Effector memory CD8-positive, alpha-beta T cell (primary cell): ENCODE measurements at regions not wholly inside any gene's neighbourhood (a gene's known extent, or its start where the extent isn't known, plus 50 kb on each side); places are given as distances from the start of the nearest gene placed in this dataset.

Experiments used
- ATAC-seq: fragments of 150-1000 bp; cut with Tn5 transposase; replicated peaks from 2 replicates; pipeline ENCODE4 v1.10.0; 2021; ENCODE audit warnings: mild to moderate bottlenecking, moderate library complexity
- DNase-seq, 3 experiments: peaks; one replicate each; pipeline ENCODE4 v3.0.0; 2021
- H3K27ac Mint-ChIP-seq, 2 donors: one replicate each; pipeline ENCODE4 v1.8.0; 2022; ENCODE audit warnings: mild to moderate bottlenecking in 2 of 2, mixed read lengths in 2 of 2, moderate library complexity in 2 of 2
- H3K27me3 Mint-ChIP-seq, 2 donors: one replicate each; pipeline ENCODE4 v1.8.0; 2022; ENCODE audit warnings: mixed read lengths in 2 of 2
- H3K36me3 Mint-ChIP-seq: one replicate; pipeline ENCODE4 v1.8.0; 2022; ENCODE audit warnings: mild to moderate bottlenecking, moderate library complexity, mixed read lengths; ENCODE audit not compliant: insufficient read depth
- H3K4me1 Mint-ChIP-seq, 2 donors: one replicate each; pipeline ENCODE4 v1.8.0; 2022; ENCODE audit warnings: low read depth in 2 of 2, mixed read lengths in 2 of 2
- H3K4me3 Mint-ChIP-seq, 2 donors: one replicate each; pipeline ENCODE4 v1.8.0; 2022; ENCODE audit warnings: mild to moderate bottlenecking in 2 of 2, mixed read lengths in 2 of 2, moderate library complexity in 2 of 2
- H3K9me3 Mint-ChIP-seq, 2 donors: one replicate each; pipeline ENCODE4 v1.8.0; 2022; ENCODE audit warnings: mixed read lengths in 2 of 2

GRCh38 chr22:26902401-26903029, 245.1 kb downstream of the MIAT start:
- no peaks in the 10 kb centered on the region for H3K9me3 Mint-ChIP-seq
- no peaks in the 10 kb centered on the region for H3K36me3 Mint-ChIP-seq
- peak overlapping the region; percentile 61 to 68 for H3K4me3 Mint-ChIP-seq
- H3K27me3 Mint-ChIP-seq = peaks cover 56 to 57% of the 10 kb centered on the region in 2 donors
- peaks cover 7 to 14% of the 10 kb centered on the region in 2 donors for H3K4me1 Mint-ChIP-seq
- peak overlapping the region in 1 of 2 donors; percentile 44 for H3K27ac Mint-ChIP-seq
- ATAC-seq (no peak), DNase-seq (no peak)

- peak overlapping the region; percentile 61 to 68 for H3K4me3 Mint-ChIP-seq
- peaks cover 7 to 14% of the 10 kb centered on the region in 2 donors for H3K4me1 Mint-ChIP-seq
- peak overlapping the region; percentile 44 to 77 for H3K27ac Mint-ChIP-seq
- H3K27me3 Mint-ChIP-seq = peaks cover 49 to 50% of the 10 kb centered on the region in 2 donors
- no peak for ATAC-seq
- DNase-seq = no peak
- H3K9me3 Mint-ChIP-seq = no peaks in the 10 kb centered on the region
- H3K36me3 Mint-ChIP-seq = no peaks in the 10 kb centered on the region
Observed at GRCh38 chr22:26903030-26903856, 245.9 kb downstream of the MIAT start.

GRCh38 chr22:26904483-26904882, 247.1 kb downstream of the MIAT start:
- H3K27ac Mint-ChIP-seq = peak overlapping the region in 1 of 2 donors; percentile 77
- no peak for DNase-seq
- ATAC-seq = no peak
- H3K27me3 Mint-ChIP-seq = peaks cover 37 to 38% of the 10 kb centered on the region in 2 donors
- peaks cover 7 to 14% of the 10 kb centered on the region in 2 donors for H3K4me1 Mint-ChIP-seq
- H3K9me3 Mint-ChIP-seq = no peaks in the 10 kb centered on the region
- no peak overlapping the region for H3K4me3 Mint-ChIP-seq
- H3K36me3 Mint-ChIP-seq = no peaks in the 10 kb centered on the region

- H3K36me3 Mint-ChIP-seq = no peaks in the 10 kb centered on the region
- H3K4me3 Mint-ChIP-seq = no peak overlapping the region
- no peak overlapping the region for H3K27ac Mint-ChIP-seq
- ATAC-seq (no peak), DNase-seq (no peak)
- peaks cover 36 to 37% of the 10 kb centered on the region in 2 donors for H3K27me3 Mint-ChIP-seq
- H3K4me1 Mint-ChIP-seq = peaks cover 7 to 14% of the 10 kb centered on the region in 2 donors
- no peaks in the 10 kb centered on the region for H3K9me3 Mint-ChIP-seq
Observed at GRCh38 chr22:26905076-26905475, 247.7 kb downstream of the MIAT start.

- Mint-ChIP-seq H3K4me1 (peaks cover 7 to 13% of the 10 kb centered on the region in 2 donors), H3K27me3 (peaks cover 34 to 37% of the 10 kb centered on the region in 2 donors), H3K36me3 (no peaks in the 10 kb centered on the region), H3K27ac (no peak overlapping the region), H3K9me3 (no peaks in the 10 kb centered on the region), H3K4me3 (no peak overlapping the region)
- ATAC-seq = no peak
- DNase-seq = no peak
Observed at GRCh38 chr22:26905640-26906039, 248.3 kb downstream of the MIAT start.

- Mint-ChIP-seq H3K36me3 (no peaks in the 10 kb centered on the region), H3K4me3 (no peak overlapping the region), H3K9me3 (no peaks in the 10 kb centered on the region), H3K27me3 (peaks cover 34 to 37% of the 10 kb centered on the region in 2 donors), H3K27ac (no peak overlapping the region), H3K4me1 (peaks cover 7 to 9% of the 10 kb centered on the region in 2 donors)
- DNase-seq (no peak), ATAC-seq (no peak)
Observed at GRCh38 chr22:26906464-26906863, 249.1 kb downstream of the MIAT start.

- DNase-seq (no peak), ATAC-seq (no peak)
- H3K27ac Mint-ChIP-seq = no peak overlapping the region
- H3K27me3 Mint-ChIP-seq = peaks cover 34 to 46% of the 10 kb centered on the region in 2 donors
- H3K4me3 Mint-ChIP-seq = no peak overlapping the region
- H3K4me1 Mint-ChIP-seq = peaks cover 7 to 9% of the 10 kb centered on the region in 2 donors
- H3K36me3 Mint-ChIP-seq = no peaks in the 10 kb centered on the region
- H3K9me3 Mint-ChIP-seq = no peaks in the 10 kb centered on the region
Observed at GRCh38 chr22:26907366-26907765, 250.0 kb downstream of the MIAT start.

- H3K4me3 Mint-ChIP-seq = no peak overlapping the region
- ATAC-seq (no peak), DNase-seq (no peak)
- H3K36me3 Mint-ChIP-seq = no peaks in the 10 kb centered on the region
- no peaks in the 10 kb centered on the region for H3K9me3 Mint-ChIP-seq
- no peak overlapping the region for H3K27ac Mint-ChIP-seq
- H3K4me1 Mint-ChIP-seq = no peaks in the 10 kb centered on the region
- peaks cover 24 to 55% of the 10 kb centered on the region in 2 donors for H3K27me3 Mint-ChIP-seq
Observed at GRCh38 chr22:26910845-26911244, 253.5 kb downstream of the MIAT start.

- ATAC-seq = no peak
- H3K27ac Mint-ChIP-seq = no peak overlapping the region
- peaks cover 26 to 67% of the 10 kb centered on the region in 2 donors for H3K27me3 Mint-ChIP-seq
Observed at GRCh38 chr22:26912655-26913345, 255.4 kb downstream of the MIAT start.

GRCh38 chr22:26914519-26915185, 257.3 kb downstream of the MIAT start:
- ATAC-seq (no peak), DNase-seq (no peak)
- Mint-ChIP-seq H3K4me1 (no peaks in the 10 kb centered on the region), H3K4me3 (no peak overlapping the region), H3K27ac (peak overlapping the region in 1 of 2 donors; percentile 35), H3K9me3 (no peaks in the 10 kb centered on the region), H3K36me3 (no peaks in the 10 kb centered on the region), H3K27me3 (peaks cover 33 to 69% of the 10 kb centered on the region in 2 donors)

More at GRCh38 chr22:26912655-26913345, 255.4 kb downstream of the MIAT start:
- Mint-ChIP-seq H3K4me1 (no peaks in the 10 kb centered on the region), H3K36me3 (no peaks in the 10 kb centered on the region), H3K9me3 (no peaks in the 10 kb centered on the region), H3K4me3 (no peak overlapping the region)
- DNase-seq = no peak

GRCh38 chr22:26916236-26916635, 258.8 kb downstream of the MIAT start:
- no peaks in the 10 kb centered on the region for H3K9me3 Mint-ChIP-seq
- no peak for DNase-seq
- H3K36me3 Mint-ChIP-seq = no peaks in the 10 kb centered on the region
- peaks cover 24 to 58% of the 10 kb centered on the region in 2 donors for H3K27me3 Mint-ChIP-seq
- H3K27ac Mint-ChIP-seq = no peak overlapping the region
- no peak for ATAC-seq
- no peak overlapping the region for H3K4me3 Mint-ChIP-seq
- H3K4me1 Mint-ChIP-seq = no peaks in the 10 kb centered on the region

- ATAC-seq (no peak), DNase-seq (no peak)
- H3K27ac Mint-ChIP-seq = no peak overlapping the region
- no peaks in the 10 kb centered on the region for H3K36me3 Mint-ChIP-seq
- no peaks in the 10 kb centered on the region for H3K9me3 Mint-ChIP-seq
- no peaks in the 10 kb centered on the region for H3K4me1 Mint-ChIP-seq
- peaks cover 24 to 45% of the 10 kb centered on the region in 2 donors for H3K27me3 Mint-ChIP-seq
- H3K4me3 Mint-ChIP-seq = no peak overlapping the region
Observed at GRCh38 chr22:26918226-26918625, 260.8 kb downstream of the MIAT start.

GRCh38 chr22:26921726-26922125, 264.3 kb downstream of the MIAT start:
- ATAC-seq = no peak
- H3K4me3 Mint-ChIP-seq = no peak overlapping the region
- H3K36me3 Mint-ChIP-seq = no peaks in the 10 kb centered on the region
- peaks cover 15 to 25% of the 10 kb centered on the region in 2 donors for H3K27me3 Mint-ChIP-seq
- DNase-seq = no peak
- H3K27ac Mint-ChIP-seq = no peak overlapping the region
- H3K9me3 Mint-ChIP-seq = no peaks in the 10 kb centered on the region
- no peaks in the 10 kb centered on the region for H3K4me1 Mint-ChIP-seq
